ENCODE measurements at regions not wholly inside any gene's neighbourhood (a gene's known extent, or its start where the extent isn't known, plus 50 kb on each side); places are given as distances from the start of the nearest gene placed in this dataset.

DNA sequence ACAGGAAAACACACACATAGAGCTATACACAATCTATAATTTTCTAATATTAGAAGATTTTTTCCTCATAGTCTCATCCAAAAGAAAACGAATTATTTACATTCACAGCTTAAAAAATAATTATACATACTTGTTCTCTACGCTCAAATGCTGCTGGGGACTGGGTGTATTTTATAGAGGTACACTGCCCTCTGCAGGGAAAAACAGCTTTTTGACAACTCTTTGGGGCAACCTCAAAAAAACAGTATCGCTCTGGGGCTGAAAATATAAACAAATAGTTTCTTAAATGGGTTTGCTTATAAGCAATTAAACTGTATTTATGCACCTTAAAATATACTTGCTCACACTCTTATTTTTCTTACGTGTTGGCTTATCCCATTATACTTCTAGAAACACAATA is 261.8 kb upstream of the PSMD7 start:
- no peaks in the 10 kb centered on the region for H3K27me3 ChIP-seq
- H3K79me2 ChIP-seq: no peaks in the 10 kb centered on the region
- no peak overlapping the region for H3K4me3 ChIP-seq
- no peak overlapping the region for H3K27ac ChIP-seq
- H2AFZ ChIP-seq: no peak overlapping the region
- H3K36me3 ChIP-seq (replicated peaks; ENCODE audit: insufficient read depth, low read depth): no peaks in the 10 kb centered on the region
- H3K4me1 ChIP-seq (ENCODE audit: insufficient read depth): no peaks in the 10 kb centered on the region
- H3K9me2 ChIP-seq (replicated peaks; ENCODE audit: insufficient read depth): no peaks in the 10 kb centered on the region
- DNase-seq (ENCODE audit: low spot score): peak; percentile 50
- H3K4me2 ChIP-seq: peak overlapping the region; percentile 27
- H4K20me1 ChIP-seq (ENCODE audit: insufficient read depth, poor library complexity, severe bottlenecking): no peaks in the 10 kb centered on the region
- WGBS (ENCODE audit: low lambda C conversion rate, missing lambda C conversion rate): 12% methylated on average over 4 of the region's 4 CpGs
- no peaks in the 10 kb centered on the region for H3K9me3 ChIP-seq (ENCODE audit: low read depth)
- TF ChIP-seq EZH2 (IDR thresholded peaks at IDR 0.05; ENCODE audit: borderline replicate concordance) (no peak), EZH2phosphoT487 (IDR thresholded peaks at IDR 0.05; ENCODE audit: low read depth, severe bottlenecking, unreplicated experiment) (no peak)
- TF ChIP-seq, protein P1, sequence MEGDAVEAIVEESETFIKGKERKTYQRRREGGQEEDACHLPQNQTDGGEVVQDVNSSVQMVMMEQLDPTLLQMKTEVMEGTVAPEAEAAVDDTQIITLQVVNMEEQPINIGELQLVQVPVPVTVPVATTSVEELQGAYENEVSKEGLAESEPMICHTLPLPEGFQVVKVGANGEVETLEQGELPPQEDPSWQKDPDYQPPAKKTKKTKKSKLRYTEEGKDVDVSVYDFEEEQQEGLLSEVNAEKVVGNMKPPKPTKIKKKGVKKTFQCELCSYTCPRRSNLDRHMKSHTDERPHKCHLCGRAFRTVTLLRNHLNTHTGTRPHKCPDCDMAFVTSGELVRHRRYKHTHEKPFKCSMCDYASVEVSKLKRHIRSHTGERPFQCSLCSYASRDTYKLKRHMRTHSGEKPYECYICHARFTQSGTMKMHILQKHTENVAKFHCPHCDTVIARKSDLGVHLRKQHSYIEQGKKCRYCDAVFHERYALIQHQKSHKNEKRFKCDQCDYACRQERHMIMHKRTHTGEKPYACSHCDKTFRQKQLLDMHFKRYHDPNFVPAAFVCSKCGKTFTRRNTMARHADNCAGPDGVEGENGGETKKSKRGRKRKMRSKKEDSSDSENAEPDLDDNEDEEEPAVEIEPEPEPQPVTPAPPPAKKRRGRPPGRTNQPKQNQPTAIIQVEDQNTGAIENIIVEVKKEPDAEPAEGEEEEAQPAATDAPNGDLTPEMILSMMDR (IDR thresholded peaks at IDR 0.05; ENCODE audit: poor library complexity): peak; percentile 68

GRCh38 chr16:74034200-74034599 is 262.4 kb upstream of the PSMD7 start:
- Histone ChIP-seq H3K4me3 (no peak overlapping the region), H3K4me2 (peak overlapping the region; percentile 27), H3K9me2 (replicated peaks; ENCODE audit: insufficient read depth) (no peaks in the 10 kb centered on the region), H3K27ac (no peak overlapping the region), H3K36me3 (replicated peaks; ENCODE audit: insufficient read depth, low read depth) (no peaks in the 10 kb centered on the region), H3K4me1 (ENCODE audit: insufficient read depth) (no peaks in the 10 kb centered on the region), H4K20me1 (ENCODE audit: insufficient read depth, poor library complexity, severe bottlenecking) (no peaks in the 10 kb centered on the region), H3K27me3 (no peaks in the 10 kb centered on the region), H3K9me3 (ENCODE audit: low read depth) (no peaks in the 10 kb centered on the region), H3K79me2 (no peaks in the 10 kb centered on the region), H2AFZ (no peak overlapping the region)
- TF ChIP-seq EZH2 (IDR thresholded peaks at IDR 0.05; ENCODE audit: borderline replicate concordance) (no peak), EZH2phosphoT487 (IDR thresholded peaks at IDR 0.05; ENCODE audit: low read depth, severe bottlenecking, unreplicated experiment) (no peak)
- TF ChIP-seq, protein P1 (IDR thresholded peaks at IDR 0.05; ENCODE audit: poor library complexity): no peak
- DNase-seq (ENCODE audit: low spot score): no peak
- 51% methylated on average over 9 of the region's 9 CpGs for WGBS (ENCODE audit: low lambda C conversion rate, missing lambda C conversion rate)

GRCh38 chr16:74033441-74033995 is 263.1 kb upstream of the PSMD7 start:
- Histone ChIP-seq H4K20me1 (ENCODE audit: insufficient read depth, poor library complexity, severe bottlenecking) (no peaks in the 10 kb centered on the region), H3K27ac (no peak overlapping the region), H3K4me1 (ENCODE audit: insufficient read depth) (no peaks in the 10 kb centered on the region), H3K4me2 (no peak overlapping the region), H2AFZ (no peak overlapping the region), H3K9me3 (ENCODE audit: low read depth) (no peaks in the 10 kb centered on the region), H3K4me3 (no peak overlapping the region), H3K27me3 (no peaks in the 10 kb centered on the region), H3K36me3 (replicated peaks; ENCODE audit: insufficient read depth, low read depth) (no peaks in the 10 kb centered on the region), H3K79me2 (no peaks in the 10 kb centered on the region), H3K9me2 (replicated peaks; ENCODE audit: insufficient read depth) (no peaks in the 10 kb centered on the region)
- no peak for DNase-seq (ENCODE audit: low spot score)
- 58% methylated on average over 9 of the region's 9 CpGs for WGBS (ENCODE audit: low lambda C conversion rate, missing lambda C conversion rate)
- TF ChIP-seq, protein P1 (IDR thresholded peaks at IDR 0.05; ENCODE audit: poor library complexity): no peak
- no peak for TF ChIP-seq EZH2phosphoT487 (IDR thresholded peaks at IDR 0.05; ENCODE audit: low read depth, severe bottlenecking, unreplicated experiment)
- no peak for TF ChIP-seq EZH2 (IDR thresholded peaks at IDR 0.05; ENCODE audit: borderline replicate concordance)
